Stimulated activated naive B cell treated with anti-CD40 and anti-IgM and Interleukin-4, amounts not matched to agents 10 μg/mL and 1 μg/mL and 100 μg/mL, for 72 hours (primary cell): ENCODE measurements at regions not wholly inside any gene's neighbourhood (a gene's known extent, or its start where the extent isn't known, plus 50 kb on each side); places are given as distances from the start of the nearest gene placed in this dataset.

ENCODE experiments used
- ATAC-seq, 2 donors: fragments of 150-1000 bp; cut with Tn5 transposase; replicated peaks; 2 replicates each; pipeline ENCODE4 v1.10.0; 2021; ENCODE audit warnings: moderate library complexity in 1 of 2
- DNase-seq: peaks from one replicate; pipeline ENCODE4 v3.0.0; 2021
- H3K27ac Mint-ChIP-seq: one replicate; pipeline ENCODE4 v1.8.0; 2022; ENCODE audit warnings: mild to moderate bottlenecking, mixed read lengths
- H3K27me3 Mint-ChIP-seq, 2 donors: one replicate each; pipeline ENCODE4 v1.8.0; 2022; ENCODE audit warnings: mixed read lengths in 2 of 2
- H3K36me3 Mint-ChIP-seq, 2 donors: one replicate each; pipeline ENCODE4 v1.8.0; 2022; ENCODE audit warnings: mixed read lengths in 2 of 2, mild to moderate bottlenecking in 1 of 2
- H3K4me1 Mint-ChIP-seq, 2 donors: one replicate each; pipeline ENCODE4 v1.8.0; 2022; ENCODE audit warnings: mixed read lengths in 2 of 2, mild to moderate bottlenecking in 1 of 2
- H3K4me3 Mint-ChIP-seq, 2 donors: one replicate each; pipeline ENCODE4 v1.8.0; 2022; ENCODE audit warnings: mild to moderate bottlenecking in 2 of 2, mixed read lengths in 2 of 2, moderate library complexity in 1 of 2
- H3K9me3 Mint-ChIP-seq, 2 donors: one replicate each; pipeline ENCODE4 v1.8.0; 2022; ENCODE audit warnings: mixed read lengths in 2 of 2, mild to moderate bottlenecking in 1 of 2

- DNase-seq (no peak), ATAC-seq (no peak)
- H3K36me3 Mint-ChIP-seq = no peaks in the 10 kb centered on the region
- H3K27ac Mint-ChIP-seq = no peak overlapping the region
- H3K4me3 Mint-ChIP-seq = no peak overlapping the region
- H3K27me3 Mint-ChIP-seq = no peaks in the 10 kb centered on the region
- H3K4me1 Mint-ChIP-seq = no peaks in the 10 kb centered on the region
- peaks cover 4 to 10% of the 10 kb centered on the region in 2 donors for H3K9me3 Mint-ChIP-seq
Measured at GRCh38 chr3:83302091-83302490, 1540.6 kb upstream of the GBE1 start.

- ATAC-seq = no peak
- no peaks in the 10 kb centered on the region for H3K4me1 Mint-ChIP-seq
- peaks cover 0 to 2% of the 10 kb centered on the region in 2 donors for H3K9me3 Mint-ChIP-seq
Measured at GRCh38 chr3:83317605-83318004, 1556.2 kb upstream of the GBE1 start.

GRCh38 chr3:83320726-83321125 is 1559.3 kb upstream of the GBE1 start:
- no peak overlapping the region for H3K27ac Mint-ChIP-seq
- ATAC-seq (no peak), DNase-seq (no peak)
- no peaks in the 10 kb centered on the region for H3K4me1 Mint-ChIP-seq
- no peaks in the 10 kb centered on the region for H3K27me3 Mint-ChIP-seq
- no peaks in the 10 kb centered on the region for H3K36me3 Mint-ChIP-seq
- peaks cover 0 to 4% of the 10 kb centered on the region in 2 donors for H3K9me3 Mint-ChIP-seq
- no peak overlapping the region for H3K4me3 Mint-ChIP-seq

More at GRCh38 chr3:83317605-83318004, 1556.2 kb upstream of the GBE1 start:
- no peak for DNase-seq
- no peaks in the 10 kb centered on the region for H3K27me3 Mint-ChIP-seq
- no peaks in the 10 kb centered on the region for H3K36me3 Mint-ChIP-seq
- no peak overlapping the region for H3K4me3 Mint-ChIP-seq
- H3K27ac Mint-ChIP-seq = no peak overlapping the region

GRCh38 chr3:83321457-83321856 is 1560.0 kb upstream of the GBE1 start:
- no peak overlapping the region for H3K27ac Mint-ChIP-seq
- no peak overlapping the region for H3K4me3 Mint-ChIP-seq
- H3K9me3 Mint-ChIP-seq = peaks cover 0 to 6% of the 10 kb centered on the region in 2 donors
- no peaks in the 10 kb centered on the region for H3K27me3 Mint-ChIP-seq
- H3K36me3 Mint-ChIP-seq = no peaks in the 10 kb centered on the region
- ATAC-seq (no peak), DNase-seq (no peak)
- no peaks in the 10 kb centered on the region for H3K4me1 Mint-ChIP-seq

- no peak for DNase-seq
- H3K27me3 Mint-ChIP-seq = no peaks in the 10 kb centered on the region
- no peak overlapping the region for H3K4me3 Mint-ChIP-seq
- no peaks in the 10 kb centered on the region for H3K36me3 Mint-ChIP-seq
- H3K27ac Mint-ChIP-seq = no peak overlapping the region
- ATAC-seq = no peak
- H3K4me1 Mint-ChIP-seq = no peaks in the 10 kb centered on the region
- H3K9me3 Mint-ChIP-seq = peaks cover 0 to 6% of the 10 kb centered on the region in 2 donors
Measured at GRCh38 chr3:83321891-83322290, 1560.4 kb upstream of the GBE1 start.

GRCh38 chr3:83354205-83354604 is 1592.8 kb upstream of the GBE1 start:
- Mint-ChIP-seq H3K36me3 (no peaks in the 10 kb centered on the region), H3K9me3 (peaks cover 10 to 14% of the 10 kb centered on the region in 2 donors), H3K4me3 (no peak overlapping the region), H3K27me3 (no peaks in the 10 kb centered on the region), H3K27ac (no peak overlapping the region), H3K4me1 (no peaks in the 10 kb centered on the region)
- ATAC-seq = no peak
- DNase-seq = no peak

- ATAC-seq = no peak
- no peak for DNase-seq
- no peak overlapping the region for H3K27ac Mint-ChIP-seq
- H3K27me3 Mint-ChIP-seq = no peaks in the 10 kb centered on the region
- H3K4me3 Mint-ChIP-seq = no peak overlapping the region
- no peaks in the 10 kb centered on the region for H3K4me1 Mint-ChIP-seq
- H3K9me3 Mint-ChIP-seq = peaks cover 2 to 6% of the 10 kb centered on the region in 2 donors
- no peaks in the 10 kb centered on the region for H3K36me3 Mint-ChIP-seq
Measured at GRCh38 chr3:83393276-83393675, 1565.5 kb upstream of the CADM2 start.

- Mint-ChIP-seq H3K27me3 (no peaks in the 10 kb centered on the region), H3K36me3 (no peaks in the 10 kb centered on the region), H3K4me1 (no peaks in the 10 kb centered on the region), H3K4me3 (no peak overlapping the region), H3K9me3 (peaks cover 0 to 8% of the 10 kb centered on the region in 2 donors), H3K27ac (no peak overlapping the region)
- DNase-seq (no peak), ATAC-seq (no peak)
Measured at GRCh38 chr3:83403927-83404326, 1554.9 kb upstream of the CADM2 start.

- DNase-seq (no peak), ATAC-seq (no peak)
- Mint-ChIP-seq H3K4me3 (no peak overlapping the region), H3K27me3 (no peaks in the 10 kb centered on the region), H3K27ac (no peak overlapping the region), H3K36me3 (no peaks in the 10 kb centered on the region), H3K4me1 (no peaks in the 10 kb centered on the region), H3K9me3 (peaks cover 4% of the 10 kb centered on the region in 2 donors)
Measured at GRCh38 chr3:83426300-83426699, 1532.5 kb upstream of the CADM2 start.

- H3K27me3 Mint-ChIP-seq = no peaks in the 10 kb centered on the region
- no peaks in the 10 kb centered on the region for H3K36me3 Mint-ChIP-seq
- no peaks in the 10 kb centered on the region for H3K4me1 Mint-ChIP-seq
- H3K27ac Mint-ChIP-seq = no peak overlapping the region
- H3K9me3 Mint-ChIP-seq = peaks cover 0 to 6% of the 10 kb centered on the region in 2 donors
- no peak overlapping the region for H3K4me3 Mint-ChIP-seq
- ATAC-seq (no peak), DNase-seq (no peak)
Measured at GRCh38 chr3:83434880-83435587, 1523.8 kb upstream of the CADM2 start.

GRCh38 chr3:83438188-83438587 is 1520.6 kb upstream of the CADM2 start:
- Mint-ChIP-seq H3K27ac (no peak overlapping the region), H3K9me3 (peaks cover 0 to 8% of the 10 kb centered on the region in 2 donors), H3K27me3 (no peaks in the 10 kb centered on the region), H3K4me1 (no peaks in the 10 kb centered on the region), H3K4me3 (no peak overlapping the region), H3K36me3 (no peaks in the 10 kb centered on the region)
- DNase-seq (no peak), ATAC-seq (no peak)

GRCh38 chr3:83453056-83453455 is 1505.7 kb upstream of the CADM2 start:
- no peak for DNase-seq
- H3K4me1 Mint-ChIP-seq = no peaks in the 10 kb centered on the region
- H3K27ac Mint-ChIP-seq = no peak overlapping the region
- no peak for ATAC-seq
- H3K4me3 Mint-ChIP-seq = no peak overlapping the region
- no peaks in the 10 kb centered on the region for H3K27me3 Mint-ChIP-seq
- peaks cover 0 to 2% of the 10 kb centered on the region in 2 donors for H3K9me3 Mint-ChIP-seq
- H3K36me3 Mint-ChIP-seq = no peaks in the 10 kb centered on the region

- ATAC-seq (no peak), DNase-seq (no peak)
- Mint-ChIP-seq H3K4me1 (no peaks in the 10 kb centered on the region), H3K9me3 (peaks cover 0 to 2% of the 10 kb centered on the region in 2 donors), H3K4me3 (no peak overlapping the region), H3K36me3 (no peaks in the 10 kb centered on the region), H3K27ac (no peak overlapping the region), H3K27me3 (no peaks in the 10 kb centered on the region)
Measured at GRCh38 chr3:83454353-83454752, 1504.4 kb upstream of the CADM2 start.

- Mint-ChIP-seq H3K36me3 (no peaks in the 10 kb centered on the region), H3K27ac (no peak overlapping the region), H3K4me1 (no peaks in the 10 kb centered on the region), H3K4me3 (no peak overlapping the region), H3K9me3 (no peaks in the 10 kb centered on the region), H3K27me3 (no peaks in the 10 kb centered on the region)
- DNase-seq (no peak), ATAC-seq (no peak)
Measured at GRCh38 chr3:83457551-83457950, 1501.2 kb upstream of the CADM2 start.

- Mint-ChIP-seq H3K4me3 (no peak overlapping the region), H3K27me3 (no peaks in the 10 kb centered on the region), H3K27ac (no peak overlapping the region), H3K36me3 (no peaks in the 10 kb centered on the region), H3K9me3 (no peaks in the 10 kb centered on the region), H3K4me1 (no peaks in the 10 kb centered on the region)
- no peak for ATAC-seq
- no peak for DNase-seq
Measured at GRCh38 chr3:83460052-83460451, 1498.7 kb upstream of the CADM2 start.
